HG03342 (cell line): ENCODE measurements at regions not wholly inside any gene's neighbourhood (a gene's known extent, or its start where the extent isn't known, plus 50 kb on each side); places are given as distances from the start of the nearest gene placed in this dataset.
"Not testable (repeated sequence)": the region's sequence is repeated elsewhere in the genome, so short reads cannot be mapped to it uniquely, and the experiment has no call there.

Experiments used
- ATAC-seq: cut with Tn5 transposase; IDR thresholded peaks from one replicate; pipeline ENCODE4 v1.9.1; 2021; ENCODE audit warnings: mild to moderate bottlenecking, moderate library complexity; ENCODE audit not compliant: unreplicated experiment

DNA sequence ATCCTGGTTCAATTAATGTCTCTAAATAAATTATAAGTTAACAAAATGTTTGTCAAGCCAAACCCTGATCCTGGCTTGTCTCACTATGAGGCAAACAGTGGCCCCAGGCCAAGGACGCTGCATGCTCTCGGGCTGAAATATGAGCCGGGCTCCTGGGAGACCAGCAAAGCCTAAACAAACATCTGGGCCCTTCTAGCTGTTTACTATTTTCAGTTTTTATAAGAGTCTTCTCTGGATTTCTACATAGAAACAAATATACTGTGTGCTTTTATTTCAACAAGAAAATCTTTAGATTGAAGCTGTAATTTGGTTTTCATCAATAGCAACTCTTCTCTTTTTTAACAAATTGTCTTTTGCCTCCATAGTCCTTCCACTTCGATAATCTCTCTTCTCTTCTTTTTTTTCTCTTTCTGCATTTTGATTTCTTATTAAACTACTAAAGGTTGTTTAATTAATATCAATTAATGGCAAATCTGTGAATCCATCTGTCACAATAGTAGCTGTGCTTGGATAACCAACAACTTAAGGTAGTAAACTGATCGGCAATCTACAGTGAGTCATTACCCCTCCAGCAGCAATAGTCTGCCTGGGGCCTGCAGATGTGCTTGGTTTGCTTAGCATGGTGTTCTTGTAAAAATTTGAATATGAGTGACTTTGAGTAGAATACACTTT is 83.3 kb upstream of the DNAJC1 start:
- no peak for ATAC-seq

DNA sequence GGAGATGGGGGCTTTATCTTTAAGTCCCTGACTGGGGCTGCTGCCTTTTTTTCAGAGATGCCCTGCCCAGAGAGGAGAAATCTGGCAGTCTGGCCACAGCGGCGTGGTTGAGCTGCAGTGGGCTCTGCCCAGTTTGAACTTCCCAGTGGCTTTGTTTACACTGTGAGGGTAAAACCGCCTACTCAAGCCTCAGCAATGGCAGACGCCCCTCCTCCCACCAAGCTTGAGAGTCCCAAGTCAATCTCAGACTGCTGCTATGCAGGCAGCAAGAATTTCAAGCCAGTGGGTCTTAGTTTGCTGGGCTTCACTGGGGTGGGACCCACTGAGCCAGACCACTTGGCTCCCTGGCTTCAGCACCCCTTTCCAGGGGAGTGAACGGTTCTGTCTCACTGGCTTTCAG is 76.4 kb upstream of the DNAJC1 start:
- not testable (repeated sequence) for ATAC-seq

DNA sequence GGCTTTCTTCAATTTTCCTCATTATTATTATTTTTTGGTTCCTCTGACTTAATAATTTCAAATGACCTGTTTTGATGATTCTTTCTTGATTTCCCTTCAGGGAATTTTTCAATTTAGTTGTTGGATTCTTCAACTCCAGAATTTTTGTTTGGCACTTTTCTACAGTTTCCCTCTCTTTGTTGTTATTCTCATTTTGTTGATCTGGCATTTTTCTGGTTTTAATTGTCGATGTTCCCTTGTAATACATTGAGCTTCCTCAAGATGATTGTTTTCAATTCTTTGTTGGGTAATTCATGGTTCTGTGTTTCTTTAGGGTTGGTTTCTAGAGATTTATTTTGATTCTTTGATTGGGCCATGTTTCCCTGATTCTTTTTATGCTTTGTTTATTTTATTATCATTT is 67.8 kb upstream of the DNAJC1 start:
- no peak for ATAC-seq

DNA sequence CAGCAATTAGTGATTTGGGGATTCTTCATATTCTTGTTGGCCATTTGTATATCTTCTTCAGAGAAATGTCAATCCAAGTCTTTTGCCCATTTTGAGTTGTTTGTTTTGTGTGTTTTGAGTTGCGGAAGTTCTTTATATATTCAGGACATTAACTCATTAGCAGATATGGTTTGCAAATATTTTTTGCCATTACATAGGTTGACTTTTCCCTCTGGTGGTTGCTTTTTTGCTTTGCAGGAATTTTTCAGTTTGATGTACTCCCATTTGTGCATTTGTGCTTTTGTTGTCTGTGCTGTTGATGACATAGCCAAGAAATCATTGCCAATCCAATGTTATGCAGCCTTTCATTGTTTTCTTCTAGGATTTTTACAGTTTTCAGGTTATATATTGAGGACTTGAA is 63.6 kb upstream of the DNAJC1 start:
- no peak for ATAC-seq

- ATAC-seq, result not testable (repeated sequence)
Observed at GRCh38 chr10:22060984-22061383, 57.5 kb upstream of the DNAJC1 start.

GRCh38 chr10:22058201-22058600 is 54.7 kb upstream of the DNAJC1 start:
- ATAC-seq, result no peak

- ATAC-seq, result no peak
Observed at GRCh38 chr10:22054961-22055360, 51.4 kb upstream of the DNAJC1 start.
